ENCODE measurements at regions not wholly inside any gene's neighbourhood (a gene's known extent, or its start where the extent isn't known, plus 50 kb on each side); places are given as distances from the start of the nearest gene placed in this dataset.

DNA sequence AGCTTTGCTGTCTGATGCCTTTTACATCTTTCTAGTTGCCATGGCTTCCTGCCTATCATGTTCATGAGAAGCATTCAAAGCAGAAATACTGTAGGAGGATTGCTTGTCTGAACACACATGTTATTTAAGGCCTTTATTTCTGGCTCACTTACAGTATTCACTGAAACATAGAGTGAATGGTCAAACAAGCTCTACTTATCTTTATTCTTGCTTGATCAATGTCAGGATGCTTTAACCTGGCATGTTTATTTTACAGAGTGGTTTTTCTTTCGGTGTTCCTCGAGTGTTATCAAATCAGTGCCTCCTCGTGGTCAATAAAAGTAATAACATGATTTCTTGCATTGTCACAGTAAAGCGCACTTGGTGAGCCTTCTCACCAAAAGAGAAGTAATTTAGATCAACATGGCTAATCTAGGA, 73.5 kb upstream of the PCDH17 start:
- no peak overlapping the region for H3K27ac Mint-ChIP-seq
- no peak overlapping the region for H3K4me3 Mint-ChIP-seq
- TF ChIP-seq, protein P1, sequence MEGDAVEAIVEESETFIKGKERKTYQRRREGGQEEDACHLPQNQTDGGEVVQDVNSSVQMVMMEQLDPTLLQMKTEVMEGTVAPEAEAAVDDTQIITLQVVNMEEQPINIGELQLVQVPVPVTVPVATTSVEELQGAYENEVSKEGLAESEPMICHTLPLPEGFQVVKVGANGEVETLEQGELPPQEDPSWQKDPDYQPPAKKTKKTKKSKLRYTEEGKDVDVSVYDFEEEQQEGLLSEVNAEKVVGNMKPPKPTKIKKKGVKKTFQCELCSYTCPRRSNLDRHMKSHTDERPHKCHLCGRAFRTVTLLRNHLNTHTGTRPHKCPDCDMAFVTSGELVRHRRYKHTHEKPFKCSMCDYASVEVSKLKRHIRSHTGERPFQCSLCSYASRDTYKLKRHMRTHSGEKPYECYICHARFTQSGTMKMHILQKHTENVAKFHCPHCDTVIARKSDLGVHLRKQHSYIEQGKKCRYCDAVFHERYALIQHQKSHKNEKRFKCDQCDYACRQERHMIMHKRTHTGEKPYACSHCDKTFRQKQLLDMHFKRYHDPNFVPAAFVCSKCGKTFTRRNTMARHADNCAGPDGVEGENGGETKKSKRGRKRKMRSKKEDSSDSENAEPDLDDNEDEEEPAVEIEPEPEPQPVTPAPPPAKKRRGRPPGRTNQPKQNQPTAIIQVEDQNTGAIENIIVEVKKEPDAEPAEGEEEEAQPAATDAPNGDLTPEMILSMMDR (IDR thresholded peaks at IDR 0.05; ENCODE audit: unreplicated experiment in 3 of 3), result peak; percentile 26 to 51 (median 39)
- H3K36me3 Mint-ChIP-seq (ENCODE audit: low read depth), result no peaks in the 10 kb centered on the region
- H3K27me3 Mint-ChIP-seq (ENCODE audit: low read depth), result no peaks in the 10 kb centered on the region
- peaks cover 7% of the 10 kb centered on the region for H3K9me3 Mint-ChIP-seq
- no peaks in the 10 kb centered on the region for H3K4me1 Mint-ChIP-seq

GRCh38 chr13:57568865-57569264, 62.7 kb upstream of the PCDH17 start:
- no peaks in the 10 kb centered on the region for H3K27me3 Mint-ChIP-seq (ENCODE audit: low read depth)
- no peak overlapping the region for H3K27ac Mint-ChIP-seq
- no peaks in the 10 kb centered on the region for H3K36me3 Mint-ChIP-seq (ENCODE audit: low read depth)
- no peaks in the 10 kb centered on the region for H3K4me1 Mint-ChIP-seq
- no peaks in the 10 kb centered on the region for H3K9me3 Mint-ChIP-seq
- no peak overlapping the region for H3K4me3 Mint-ChIP-seq
- TF ChIP-seq, protein P1 (IDR thresholded peaks at IDR 0.05; ENCODE audit: unreplicated experiment in 3 of 3), result no peak

GRCh38 chr13:57569986-57570385, 61.6 kb upstream of the PCDH17 start:
- Mint-ChIP-seq H3K9me3 (no peaks in the 10 kb centered on the region), H3K4me3 (no peak overlapping the region), H3K36me3 (ENCODE audit: low read depth) (no peaks in the 10 kb centered on the region), H3K4me1 (no peaks in the 10 kb centered on the region), H3K27ac (no peak overlapping the region), H3K27me3 (ENCODE audit: low read depth) (no peaks in the 10 kb centered on the region)
- TF ChIP-seq, protein P1 (IDR thresholded peaks at IDR 0.05; ENCODE audit: unreplicated experiment in 3 of 3), result no peak
